SU-DHL-6 (cell line): ENCODE measurements at regions not wholly inside any gene's neighbourhood (a gene's known extent, or its start where the extent isn't known, plus 50 kb on each side); places are given as distances from the start of the nearest gene placed in this dataset.

Experiments
- H2AFZ ChIP-seq: fragments of 200-600 bp; sonication (generic); 2 replicates; pipeline ENCODE4 v1.6.1; 2014; ENCODE audit warnings: low read depth, mild to moderate bottlenecking, moderate library complexity, mixed read lengths, antibody characterized with exemption, low read length; ENCODE audit not compliant: severe bottlenecking
- H3F3A ChIP-seq: fragments of 200-600 bp; shearing (Covaris generic); 2 replicates; pipeline ENCODE4 v1.6.0; 2016; ENCODE audit warnings: antibody characterized with exemption, mild to moderate bottlenecking; ENCODE audit not compliant: insufficient read depth
- H3K27ac ChIP-seq: fragments of 200-600 bp; sonication (generic); 2 replicates; pipeline ENCODE4 v1.5.1; 2016; ENCODE audit warnings: low read depth, mild to moderate bottlenecking, low read length, moderate library complexity, mixed read lengths
- H3K27me3 ChIP-seq: fragments of 200-600 bp; sonication (generic), shearing (Covaris generic); 2 replicates; pipeline ENCODE4 v1.6.0; 2014; ENCODE audit warnings: mild to moderate bottlenecking, low read length
- H3K36me3 ChIP-seq: fragments of 200-600 bp; sonication (generic); 2 replicates; pipeline ENCODE4 v1.6.1; 2014; ENCODE audit warnings: mild to moderate bottlenecking, low read length, mixed read lengths
- H3K4me2 ChIP-seq: fragments of 300-600, 200-600 bp; shearing (Covaris generic), sonication (generic); 2 replicates; pipeline ENCODE4 v1.6.0; 2014; ENCODE audit warnings: low read length, low read depth, mild to moderate bottlenecking; ENCODE audit not compliant: poor library complexity, severe bottlenecking
- H3K4me3 ChIP-seq: fragments of 200-600 bp; sonication (generic); 2 replicates; pipeline ENCODE4 v1.5.1; 2014; ENCODE audit warnings: antibody characterized with exemption, low read length, mild to moderate bottlenecking, mixed read lengths; ENCODE audit not compliant: insufficient read depth, poor library complexity, severe bottlenecking
- H3K79me2 ChIP-seq: fragments of 200-600 bp; sonication (generic); 2 replicates; pipeline ENCODE4 v1.6.1; 2014; ENCODE audit warnings: mild to moderate bottlenecking, low read length, moderate library complexity; ENCODE audit not compliant: insufficient read depth
- H3K9ac ChIP-seq: fragments of 200-600 bp; sonication (generic); 2 replicates; pipeline ENCODE4 v1.7.0; 2014; ENCODE audit warnings: mild to moderate bottlenecking, low read length
- H3K9me2 ChIP-seq: fragments of 200-600 bp; sonication (generic); replicated peaks from 2 replicates; pipeline ENCODE4 v1.6.1; 2014; ENCODE audit warnings: low read length; ENCODE audit not compliant: insufficient read depth
- H3K9me3 ChIP-seq: fragments of 200-600 bp; sonication (generic); 2 replicates; pipeline ENCODE4 v1.6.1; 2014; ENCODE audit warnings: low read length, mixed read lengths; ENCODE audit not compliant: insufficient read depth
- H4K20me1 ChIP-seq: fragments of 200-600 bp; sonication (generic); 2 replicates; pipeline ENCODE4 v1.6.1; 2014; ENCODE audit warnings: low read depth, mild to moderate bottlenecking, antibody characterized with exemption, low read length, moderate library complexity, mixed read lengths
- CTCF ChIP-seq: fragments of 200-600 bp; sonication (generic); IDR thresholded peaks from one replicate; pipeline ENCODE4 v1.5.1; 2017; ENCODE audit warnings: antibody characterized with exemption, mild to moderate bottlenecking, low read length, moderate library complexity; ENCODE audit not compliant: insufficient read depth, poor library complexity, severe bottlenecking
- EZH2phosphoT487 ChIP-seq: fragments of 200-600 bp; sonication (generic), shearing (Covaris generic); conservative IDR thresholded peaks from 2 replicates; pipeline ENCODE4 v1.6.1; 2018; ENCODE audit warnings: mild to moderate bottlenecking, antibody characterized with exemption, low read length, moderate library complexity, mixed read lengths

GRCh38 chr1:188496506-188496905 lies 1667.8 kb downstream of the PLA2G4A start:
- TF ChIP-seq CTCF (no peak), EZH2phosphoT487 (no peak)
- no peak overlapping the region for H3K9ac ChIP-seq
- H3K27ac ChIP-seq: no peak overlapping the region
- no peaks in the 10 kb centered on the region for H3K27me3 ChIP-seq
- H3K9me2 ChIP-seq: no peaks in the 10 kb centered on the region
- no peaks in the 10 kb centered on the region for H4K20me1 ChIP-seq
- H3K4me2 ChIP-seq: no peak overlapping the region
- H2AFZ ChIP-seq: peak overlapping the region; percentile 1
- no peaks in the 10 kb centered on the region for H3K36me3 ChIP-seq
- H3K9me3 ChIP-seq: no peaks in the 10 kb centered on the region
- H3K4me3 ChIP-seq: no peak overlapping the region
- no peaks in the 10 kb centered on the region for H3F3A ChIP-seq
- H3K79me2 ChIP-seq: no peaks in the 10 kb centered on the region

- Histone ChIP-seq H3K9me2 (no peaks in the 10 kb centered on the region), H3F3A (no peaks in the 10 kb centered on the region), H3K36me3 (no peaks in the 10 kb centered on the region), H4K20me1 (no peaks in the 10 kb centered on the region), H2AFZ (no peak overlapping the region), H3K27me3 (no peaks in the 10 kb centered on the region), H3K4me2 (no peak overlapping the region), H3K79me2 (no peaks in the 10 kb centered on the region), H3K4me3 (no peak overlapping the region), H3K9me3 (no peaks in the 10 kb centered on the region), H3K27ac (no peak overlapping the region), H3K9ac (no peak overlapping the region)
- TF ChIP-seq CTCF: no peak
- TF ChIP-seq EZH2phosphoT487: no peak
Observed at GRCh38 chr1:188497020-188497419, 1668.3 kb downstream of the PLA2G4A start.

GRCh38 chr1:188499690-188500089 lies 1670.9 kb downstream of the PLA2G4A start:
- Histone ChIP-seq H3F3A (no peaks in the 10 kb centered on the region), H3K27ac (no peak overlapping the region), H3K4me2 (no peak overlapping the region), H3K4me3 (no peak overlapping the region), H3K79me2 (no peaks in the 10 kb centered on the region), H3K9me3 (no peaks in the 10 kb centered on the region), H3K36me3 (no peaks in the 10 kb centered on the region), H4K20me1 (no peaks in the 10 kb centered on the region), H3K9me2 (no peaks in the 10 kb centered on the region), H3K9ac (no peak overlapping the region), H3K27me3 (no peaks in the 10 kb centered on the region), H2AFZ (no peak overlapping the region)
- no peak for TF ChIP-seq CTCF
- no peak for TF ChIP-seq EZH2phosphoT487
